ENCODE measurements at regions not wholly inside any gene's neighbourhood (a gene's known extent, or its start where the extent isn't known, plus 50 kb on each side); places are given as distances from the start of the nearest gene placed in this dataset.

DNA sequence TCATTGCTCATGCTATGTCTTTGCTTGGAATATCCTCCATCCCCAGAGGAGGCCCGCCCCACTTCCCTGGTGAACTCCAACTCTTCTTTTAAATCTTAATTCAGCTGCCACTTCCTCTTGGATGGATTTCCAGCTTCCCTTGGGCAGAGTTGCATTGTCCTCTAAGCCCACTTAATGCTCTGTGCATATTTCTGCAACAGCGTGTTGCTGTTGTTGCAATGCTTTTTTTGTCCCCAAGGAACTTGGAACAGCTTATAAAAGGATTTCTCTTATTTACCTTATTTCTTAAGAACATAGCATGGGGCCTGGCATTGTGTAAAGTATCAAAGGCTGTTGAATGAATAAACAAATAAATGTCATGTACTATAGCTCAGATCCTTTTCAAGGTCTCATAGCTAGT, 507.4 kb downstream of the METTL15 start:
- DNase-seq (ENCODE audit: low spot score): no peak

DNA sequence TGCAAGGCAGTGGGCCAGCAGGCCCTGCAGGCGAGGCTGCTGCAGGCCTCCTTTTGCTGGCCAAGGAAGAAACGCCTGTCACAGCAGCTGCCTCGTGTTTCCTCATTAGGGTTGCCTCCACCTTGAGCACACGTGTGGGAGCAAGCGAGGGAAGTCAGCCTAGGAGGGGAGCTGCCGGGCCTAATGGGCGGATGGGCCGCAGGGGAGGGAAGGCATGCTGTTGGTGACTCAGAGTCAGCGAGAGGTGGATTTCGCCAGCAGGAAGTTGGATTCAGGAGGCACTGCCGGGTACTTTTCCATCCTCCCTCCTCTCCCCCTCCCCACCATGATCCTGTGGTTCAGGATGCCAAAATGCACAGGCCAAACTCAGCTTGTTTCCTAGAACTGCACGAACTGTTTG, 498.7 kb downstream of the METTL15 start:
- DNase-seq (ENCODE audit: low spot score): no peak

DNA sequence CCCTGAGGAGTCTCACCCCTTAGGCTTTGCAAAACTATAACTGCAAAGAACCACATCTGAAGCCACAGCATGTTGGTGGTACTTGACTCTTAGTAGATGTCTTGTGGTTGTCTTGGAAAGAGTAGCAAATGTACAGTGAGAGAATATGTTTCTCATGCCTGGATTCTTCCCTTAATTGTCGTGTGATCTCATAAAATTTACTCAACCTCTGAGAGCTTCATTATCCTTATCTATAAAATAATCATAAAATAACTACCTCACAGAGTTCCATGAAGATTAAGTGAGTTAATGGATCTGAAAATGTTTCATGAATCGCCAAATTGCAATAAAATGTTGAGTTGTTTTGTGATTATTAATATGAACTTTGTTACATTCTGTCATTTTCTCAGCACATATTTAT, 491.5 kb downstream of the METTL15 start:
- DNase-seq (ENCODE audit: low spot score): no peak

DNA sequence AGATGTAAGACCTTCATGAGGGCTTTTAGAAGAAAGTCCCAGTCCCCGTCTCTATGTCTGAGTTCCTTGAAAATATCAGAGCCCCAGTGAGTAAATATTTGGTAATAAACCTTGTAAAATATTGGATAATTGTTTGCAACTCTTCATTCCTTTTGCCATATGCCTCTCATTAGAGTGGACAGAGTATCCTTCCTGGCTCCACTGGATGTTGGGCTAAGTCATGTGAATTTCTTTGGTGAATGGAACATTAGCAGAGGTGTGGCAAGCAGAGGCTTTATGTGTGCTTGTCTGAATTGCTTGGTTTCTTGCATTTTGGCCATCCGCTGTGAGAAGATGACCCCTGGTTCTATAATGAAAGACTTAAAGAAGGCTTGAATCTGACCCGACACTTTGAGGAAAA, 490.3 kb downstream of the METTL15 start:
- DNase-seq (ENCODE audit: low spot score): no peak

DNA sequence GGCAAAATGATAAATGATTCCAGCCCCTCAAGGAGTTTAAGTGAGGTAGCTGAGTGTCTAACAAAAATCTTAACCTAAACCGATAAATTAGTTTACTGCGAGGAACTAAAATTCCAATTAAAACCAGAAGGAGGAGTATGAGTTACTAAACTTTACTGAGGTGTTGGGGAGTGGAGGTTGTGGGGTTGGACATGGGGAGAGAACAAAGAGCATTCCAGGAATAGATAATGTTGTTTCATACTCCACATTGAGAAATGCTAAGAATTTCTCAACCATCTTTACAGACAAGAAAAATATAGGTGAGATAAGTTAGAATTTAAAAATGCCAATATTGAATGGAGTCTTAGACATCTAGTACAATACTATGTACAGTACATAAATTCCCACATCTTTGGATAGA, 488.6 kb downstream of the METTL15 start:
- no peak for DNase-seq (ENCODE audit: low spot score)

DNA sequence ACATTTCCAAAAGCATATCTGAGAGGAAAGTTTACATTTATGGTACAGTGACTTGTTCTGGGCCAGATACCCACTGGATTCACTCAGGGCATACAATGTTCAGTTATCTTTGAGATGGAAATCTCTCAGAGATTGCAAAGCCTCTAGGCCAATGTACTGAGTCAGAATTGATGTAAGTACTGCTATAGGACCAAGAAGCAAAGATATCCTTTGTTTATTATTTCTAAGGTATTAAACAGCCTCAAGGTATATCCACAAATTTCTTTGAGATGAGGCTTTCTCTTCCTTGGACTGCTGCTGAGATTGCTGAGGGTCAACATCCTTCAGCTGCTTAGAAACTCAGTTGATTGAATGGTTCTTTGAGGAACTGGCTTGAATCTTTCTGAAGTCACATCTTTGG, 484.0 kb downstream of the METTL15 start:
- DNase-seq (ENCODE audit: low spot score): no peak

DNA sequence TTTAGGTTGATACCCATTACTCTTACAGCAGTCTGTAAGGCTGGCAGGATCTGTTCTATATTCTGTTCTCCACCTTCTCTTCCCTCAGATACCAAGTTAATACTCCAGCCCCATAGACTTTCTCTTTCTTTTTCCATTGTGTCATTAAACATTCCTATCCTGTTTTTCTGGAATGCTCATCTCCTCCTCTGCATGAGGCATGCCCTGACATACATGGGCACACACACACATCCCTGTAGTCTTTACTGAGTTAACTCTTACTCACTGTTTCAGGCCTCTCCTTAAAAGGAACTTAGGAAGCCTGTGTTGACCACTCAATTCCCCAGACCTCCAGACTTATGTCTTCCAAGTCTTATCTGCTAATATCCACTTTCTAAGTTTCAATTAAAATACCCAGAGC, 476.8 kb downstream of the METTL15 start:
- no peak for DNase-seq (ENCODE audit: low spot score)

DNA sequence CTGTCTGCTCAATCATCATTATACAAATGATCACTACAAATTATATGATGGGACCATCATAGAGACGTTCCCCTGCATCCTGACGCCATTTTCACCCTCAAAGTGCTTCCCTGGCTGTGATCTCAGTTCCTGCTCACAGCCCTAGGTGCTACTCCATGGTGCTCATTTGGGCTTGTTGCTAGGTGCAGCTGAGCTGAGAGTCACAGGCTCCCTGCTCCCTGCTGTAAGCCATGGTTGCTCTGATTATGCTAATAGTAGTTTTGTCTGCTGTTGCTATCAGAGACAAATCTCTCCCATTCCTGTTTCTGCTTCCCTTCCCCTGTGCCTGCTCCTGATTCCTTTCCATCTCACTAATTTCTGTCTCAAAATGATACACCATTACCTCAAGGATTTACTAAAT, 474.3 kb downstream of the METTL15 start:
- no peak for DNase-seq (ENCODE audit: low spot score)

DNA sequence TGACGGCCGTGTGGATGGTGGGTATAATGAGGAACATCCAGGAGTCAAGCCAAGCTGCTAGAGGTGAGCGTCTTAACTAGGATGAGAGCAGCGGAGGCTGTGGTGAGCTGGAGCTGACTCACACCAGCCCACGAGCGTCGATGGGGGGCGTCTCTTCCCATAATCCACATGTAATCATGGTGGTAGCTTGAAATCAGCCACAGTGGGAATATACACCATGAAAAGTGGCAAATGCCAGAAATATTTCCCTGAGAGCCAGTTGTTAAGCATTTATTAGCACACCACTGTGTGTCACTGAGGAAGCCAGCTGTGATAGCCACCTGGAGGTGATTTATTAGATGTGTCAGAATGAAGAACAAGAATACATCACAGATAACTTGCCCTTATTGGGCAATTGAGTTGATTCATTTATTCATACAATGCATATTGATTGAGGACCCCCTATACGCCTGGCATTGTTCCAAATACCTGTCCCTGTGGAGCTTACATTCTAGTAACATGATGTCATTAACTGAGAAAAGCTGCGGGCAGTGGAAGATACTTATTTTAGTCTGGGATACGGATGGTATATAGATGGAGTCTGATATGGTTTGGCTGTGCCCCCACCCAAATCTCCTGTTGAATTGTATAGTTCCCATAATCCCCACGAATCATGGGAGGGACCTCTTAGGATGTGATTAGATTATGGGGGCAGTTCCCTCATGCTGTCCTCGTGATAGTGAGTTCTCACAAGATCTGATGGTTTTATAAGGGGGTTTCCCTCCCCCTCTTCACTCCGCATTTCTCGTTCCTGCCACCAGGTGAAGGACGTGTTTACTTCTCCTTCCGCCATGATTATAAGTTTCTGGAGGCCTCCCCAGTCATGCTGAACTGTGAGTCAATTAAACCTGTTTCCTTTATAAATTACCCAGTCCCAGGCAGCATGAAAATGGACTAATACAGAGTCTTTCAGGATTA, 473.4 kb downstream of the METTL15 start:
- DNase-seq (ENCODE audit: low spot score): no peak

DNA sequence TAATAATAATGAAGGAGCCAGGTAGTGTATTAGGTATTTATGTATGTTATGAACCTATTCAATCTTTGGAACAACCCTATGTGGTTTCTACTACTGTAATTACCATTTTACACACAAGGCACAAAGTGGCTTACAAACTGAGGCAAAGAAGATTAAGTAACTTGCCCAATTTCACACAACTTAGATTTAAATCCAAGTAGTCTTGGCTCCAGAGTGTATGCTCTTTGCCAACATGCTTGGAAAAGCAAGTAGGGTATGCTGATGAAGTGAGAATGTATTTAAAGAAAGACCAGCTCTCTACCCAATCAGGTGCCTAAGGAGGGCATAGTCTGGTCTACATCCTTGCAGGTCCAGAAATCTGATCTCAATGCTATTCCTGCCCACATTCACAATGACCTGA, 463.2 kb downstream of the METTL15 start:
- no peak for DNase-seq (ENCODE audit: low spot score)

DNA sequence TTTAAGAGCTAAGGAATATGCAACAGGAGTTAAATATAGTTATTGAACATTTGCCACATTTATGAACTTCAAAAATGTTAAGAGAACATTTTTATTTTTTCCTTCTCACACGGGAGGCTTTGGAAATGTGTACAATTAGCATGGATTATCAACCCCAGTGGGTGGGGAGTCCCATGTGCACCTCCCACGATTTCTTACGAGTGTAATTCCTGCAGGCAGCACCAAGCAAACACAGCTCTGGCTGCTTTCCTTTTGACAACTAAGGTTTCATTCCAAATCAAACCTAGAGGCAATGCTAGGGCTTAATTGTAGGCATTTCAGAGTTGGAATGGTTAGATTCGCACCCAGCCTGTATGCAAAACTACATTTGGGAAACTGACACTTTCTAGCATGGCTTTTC, 460.9 kb downstream of the METTL15 start:
- DNase-seq (ENCODE audit: low spot score): no peak

DNA sequence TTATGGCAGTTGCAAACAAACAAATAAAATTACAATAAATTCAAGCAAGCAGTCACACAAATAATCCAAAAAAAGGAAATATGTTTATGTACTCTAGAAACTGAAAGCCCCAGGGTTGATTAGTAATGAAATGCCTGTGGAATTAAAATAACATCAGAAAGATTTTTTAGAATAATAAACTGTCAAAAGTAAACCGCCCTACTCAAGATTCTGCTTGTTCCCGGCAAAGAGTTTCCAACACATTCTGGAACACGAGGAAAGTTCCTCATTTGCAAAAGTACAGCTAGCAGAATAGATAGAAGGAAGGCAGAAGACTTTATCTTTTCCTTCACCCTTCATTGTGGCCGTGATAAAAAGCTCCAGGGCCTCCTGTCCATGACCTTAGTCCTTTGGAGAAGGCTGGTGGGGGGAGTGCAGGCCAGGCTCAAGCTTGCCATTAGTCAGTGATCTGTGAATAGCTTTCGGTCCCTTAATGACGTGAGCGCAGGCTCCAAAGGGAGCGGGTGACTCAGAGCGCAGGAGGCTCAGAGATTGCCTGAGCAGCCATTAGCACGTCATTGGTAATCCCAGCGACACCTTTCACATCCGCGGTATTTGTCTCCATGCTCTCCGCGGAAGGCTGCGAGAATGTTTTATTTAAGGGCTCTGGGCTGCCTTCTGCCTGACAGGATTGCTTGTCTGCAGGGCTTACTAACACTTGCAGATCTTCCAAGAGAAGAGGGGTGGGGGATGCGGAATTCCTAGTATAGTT, 458.3 kb downstream of the METTL15 start:
- DNase-seq (ENCODE audit: low spot score): no peak

DNA sequence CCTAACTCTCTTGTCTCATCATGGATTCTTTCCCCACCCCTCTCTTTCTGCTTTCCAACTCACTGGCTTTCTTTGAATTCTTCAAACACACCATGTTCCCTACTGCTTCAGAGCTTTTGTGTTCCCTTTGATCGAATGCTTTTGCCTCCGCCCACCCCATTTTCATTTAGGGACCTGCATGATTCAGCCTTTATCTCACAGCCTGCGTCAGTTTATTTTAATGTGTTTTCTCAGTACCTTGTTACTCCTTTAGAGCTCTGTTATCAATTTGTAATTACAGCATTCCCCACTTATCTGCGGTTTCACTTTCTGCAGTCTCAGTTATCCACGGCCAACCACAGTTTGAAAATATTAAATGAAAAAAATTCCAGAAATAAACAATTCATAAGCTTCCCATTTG, 451.3 kb downstream of the METTL15 start:
- no peak for DNase-seq (ENCODE audit: low spot score)

DNA sequence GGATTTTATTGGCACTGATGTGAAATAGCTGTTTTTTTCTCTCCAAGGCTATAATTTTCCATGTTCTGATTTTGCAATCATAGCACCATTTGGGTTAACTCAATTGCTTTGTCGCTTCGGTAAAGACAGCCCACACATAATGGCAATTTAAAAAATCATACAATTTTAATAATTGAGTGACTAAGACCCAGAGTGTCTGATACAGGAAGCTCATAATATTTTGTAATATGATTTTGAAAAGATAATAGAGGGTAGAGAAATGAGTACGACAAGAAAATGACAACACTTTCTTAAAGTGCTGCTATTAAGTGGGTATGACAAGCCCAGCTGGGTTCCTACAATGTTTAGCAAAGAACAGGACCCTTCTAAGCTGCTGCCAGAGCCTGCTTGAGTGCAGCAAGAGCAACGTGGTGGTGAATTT, 439.1 kb downstream of the METTL15 start:
- DNase-seq (ENCODE audit: low spot score): no peak

DNA sequence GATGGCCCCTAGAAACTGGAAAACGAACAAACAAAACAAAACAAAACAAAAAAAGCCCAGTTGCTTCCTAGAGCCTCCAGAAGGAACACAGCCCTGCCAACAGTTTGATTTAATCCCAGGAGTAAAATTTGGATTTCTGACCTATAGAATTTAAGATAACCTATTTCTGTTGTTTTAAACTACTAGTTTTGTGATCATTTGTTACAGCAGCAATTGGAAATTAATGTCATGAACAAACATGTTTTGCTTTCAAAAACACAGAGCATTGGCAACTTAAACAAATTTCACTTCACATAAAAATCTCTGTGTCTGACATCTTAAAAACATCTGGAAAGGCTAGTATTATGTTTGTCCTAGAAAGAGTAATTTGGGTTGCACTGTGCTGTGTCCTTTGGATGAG, 437.3 kb downstream of the METTL15 start:
- no peak for DNase-seq (ENCODE audit: low spot score)

DNA sequence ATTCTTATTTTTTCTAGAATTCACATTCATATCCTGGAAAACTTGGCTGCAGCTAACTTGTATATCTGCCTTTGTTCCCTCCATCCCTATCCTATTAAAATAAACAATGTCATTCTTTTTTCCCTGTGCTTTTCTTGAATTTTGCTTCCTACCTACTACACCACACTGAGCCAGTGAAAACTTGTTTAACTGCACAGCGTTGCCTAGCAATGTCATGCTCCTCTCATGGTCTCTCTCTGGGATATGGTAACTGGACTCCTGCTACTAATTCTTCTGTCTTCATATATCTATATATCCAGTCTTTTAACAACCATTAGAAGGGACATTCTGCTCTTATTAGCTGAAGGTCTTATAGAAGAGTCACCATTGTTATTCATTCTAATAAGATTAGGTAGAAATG, 434.4 kb downstream of the METTL15 start:
- no peak for DNase-seq (ENCODE audit: low spot score)

DNA sequence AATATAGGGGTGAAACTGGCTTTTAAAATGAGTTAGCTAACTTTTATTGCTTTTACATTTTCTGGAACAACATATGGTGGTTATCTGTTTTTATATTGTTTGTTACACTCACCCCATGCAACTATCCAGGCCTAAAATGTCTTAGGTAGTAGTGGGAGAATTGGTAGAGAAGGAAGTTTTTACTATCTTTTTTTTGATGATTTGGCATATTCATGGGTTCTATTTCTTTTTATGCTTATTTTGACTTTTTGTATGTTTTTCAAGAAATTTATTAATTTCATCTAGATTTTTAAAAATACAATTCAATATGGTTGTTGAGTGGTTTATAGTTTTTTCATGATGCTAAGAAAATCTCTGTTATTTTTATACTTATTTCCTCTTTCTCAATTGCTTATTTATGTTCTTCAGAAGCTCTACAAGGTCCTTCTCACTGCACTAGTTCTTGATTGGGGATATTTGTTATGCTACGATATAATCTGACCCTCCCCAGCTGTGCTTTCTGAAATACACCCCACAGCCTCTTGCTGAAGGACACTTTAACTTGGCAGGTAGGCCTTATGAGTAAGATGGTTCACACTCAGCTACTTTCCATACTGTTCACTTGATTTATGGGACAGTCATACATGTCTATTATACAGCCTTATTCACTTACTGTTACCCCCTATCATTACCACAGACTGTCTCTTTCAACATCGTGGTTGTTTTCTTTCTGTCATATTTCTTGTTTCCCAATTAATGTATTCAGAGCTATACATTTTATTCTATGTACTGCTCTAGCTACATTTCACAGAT, 431.2 kb downstream of the METTL15 start:
- no peak for DNase-seq (ENCODE audit: low spot score)

DNA sequence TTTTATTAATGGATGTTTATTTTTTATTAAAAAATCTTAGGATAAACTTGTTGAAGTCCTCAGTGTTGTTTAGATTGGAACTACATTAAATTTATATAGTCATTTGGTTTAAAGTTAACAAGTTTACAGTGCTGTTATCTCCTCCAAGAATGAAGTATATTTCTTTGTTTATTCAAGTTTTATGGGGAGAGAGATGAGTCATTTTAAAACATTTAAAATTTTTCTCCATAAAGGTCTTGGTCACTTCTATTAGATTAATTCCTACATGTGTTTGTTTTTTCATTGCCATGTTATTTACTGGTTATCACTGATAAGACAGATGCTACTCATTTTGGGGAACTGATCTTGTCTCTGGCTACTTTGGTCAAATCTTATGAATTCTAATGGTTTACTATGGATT, 429.6 kb downstream of the METTL15 start:
- DNase-seq (ENCODE audit: low spot score): no peak

DNA sequence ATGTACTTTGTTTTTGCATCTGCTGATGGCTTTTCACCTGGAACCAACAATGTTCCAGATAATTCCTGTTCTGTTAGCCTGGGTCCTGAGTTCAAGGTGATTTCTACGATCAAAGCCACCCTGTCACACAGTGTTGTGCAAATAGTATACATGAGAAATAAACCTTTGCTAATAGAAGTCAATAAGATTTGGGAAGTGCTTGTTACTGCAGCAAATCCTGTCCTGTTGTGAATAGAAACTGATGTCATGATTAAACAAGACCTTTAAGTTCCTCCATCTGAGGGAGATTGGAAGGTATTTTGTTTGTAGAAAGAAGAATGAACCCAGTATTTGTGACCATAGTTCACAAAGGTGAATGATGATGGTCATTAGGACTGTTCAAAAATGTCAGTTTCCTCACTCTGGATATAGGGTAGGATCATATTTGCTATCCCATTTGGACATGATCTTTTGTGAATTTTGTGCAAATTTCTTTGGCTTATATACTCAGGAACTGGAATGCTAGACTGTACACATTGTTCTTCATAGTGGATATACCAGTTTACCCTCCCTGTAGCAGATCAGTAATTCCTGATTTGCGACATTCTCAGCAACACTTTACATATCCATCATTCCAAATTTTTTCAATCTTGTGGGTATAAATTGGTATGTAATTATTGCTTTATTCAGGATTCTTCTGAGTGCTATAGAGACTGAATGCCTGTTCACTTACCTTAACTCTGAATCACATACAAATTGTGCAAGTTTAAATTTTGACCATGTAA, 428.5 kb downstream of the METTL15 start:
- no peak for DNase-seq (ENCODE audit: low spot score)

DNA sequence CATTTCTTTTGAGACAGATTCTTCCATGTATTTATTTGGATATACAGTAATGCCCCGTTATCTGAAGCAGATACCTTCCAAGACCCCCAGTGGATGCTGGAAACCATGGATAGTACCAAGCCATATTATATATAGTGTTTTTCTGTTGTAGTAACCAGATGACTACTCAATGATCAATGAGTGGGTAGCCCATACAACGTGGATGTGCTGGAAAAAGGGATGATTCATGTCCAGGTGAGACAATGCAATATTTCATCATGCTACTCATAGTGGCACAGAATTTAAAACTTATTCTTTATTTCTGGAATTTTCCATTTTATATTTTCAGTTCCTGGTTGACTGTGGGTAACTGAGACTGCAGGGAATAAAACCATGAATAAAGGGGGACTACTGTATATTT, 427.5 kb downstream of the METTL15 start:
- no peak for DNase-seq (ENCODE audit: low spot score)

DNA sequence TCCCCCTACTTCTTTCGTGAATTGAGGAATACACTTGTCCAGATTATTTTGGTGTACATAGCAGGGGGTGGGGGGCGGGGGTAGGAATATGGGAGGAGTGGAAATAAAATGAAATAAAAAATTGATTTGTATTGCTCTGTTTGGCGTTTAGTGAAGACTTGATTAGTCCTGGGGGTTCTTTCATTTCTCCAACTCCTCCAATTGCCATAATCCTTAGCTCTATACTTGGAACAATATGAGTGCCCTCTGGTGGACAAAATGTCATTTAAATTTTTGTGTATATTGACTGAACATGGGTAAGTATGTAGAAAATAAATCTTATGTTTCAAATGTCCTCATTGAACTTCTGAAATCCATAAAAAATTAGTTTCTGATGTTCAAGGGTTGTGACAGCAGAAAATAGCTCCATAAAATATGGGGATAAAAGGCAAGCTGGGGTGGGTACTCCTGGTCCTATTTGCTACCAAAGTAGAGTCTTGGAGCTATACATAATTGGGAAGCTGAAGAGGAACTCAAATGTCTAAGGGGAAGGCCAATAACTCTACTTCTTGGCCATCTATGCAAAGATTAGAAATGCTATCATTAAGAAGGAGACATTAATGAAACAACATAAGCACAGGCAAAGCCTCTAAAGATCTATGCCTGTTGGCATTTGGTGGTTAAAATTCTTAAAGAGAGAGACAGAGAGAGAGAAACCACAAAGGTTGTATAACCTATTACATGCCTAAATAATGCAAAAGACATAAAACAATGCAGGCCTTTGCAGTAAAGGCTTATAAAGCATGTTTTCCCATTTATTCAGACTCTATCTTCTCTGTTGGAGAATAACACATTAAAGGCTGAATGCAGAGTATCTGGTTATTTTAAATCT, 421.6 kb downstream of the METTL15 start:
- DNase-seq (ENCODE audit: low spot score): no peak

Measured in CD4-positive, alpha-beta T cell treated with Interleukin-15 for 4 hours (primary cell).